ENCODE measurements at regions not wholly inside any gene's neighbourhood (a gene's known extent, or its start where the extent isn't known, plus 50 kb on each side); places are given as distances from the start of the nearest gene placed in this dataset.

DNA sequence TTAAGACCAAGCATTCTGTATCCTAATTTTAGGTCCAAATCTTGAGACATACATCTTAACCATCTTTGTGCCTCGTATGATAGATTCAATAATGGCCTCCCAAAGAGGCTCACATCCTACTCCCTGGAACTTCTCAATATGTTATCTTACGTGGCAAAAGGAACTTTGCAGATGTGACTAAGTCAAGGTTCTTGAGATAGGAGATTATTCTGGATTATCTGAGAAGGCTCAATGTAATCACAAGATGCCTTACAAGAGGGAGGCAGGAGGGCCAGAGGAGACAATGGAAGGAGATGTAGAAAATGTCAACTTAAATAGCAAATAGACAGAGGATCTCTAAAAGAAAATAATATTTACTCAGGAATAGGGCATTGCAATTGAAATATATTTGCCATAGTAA, 548.9 kb downstream of the MATN1 start:
- TF ChIP-seq, protein P1, sequence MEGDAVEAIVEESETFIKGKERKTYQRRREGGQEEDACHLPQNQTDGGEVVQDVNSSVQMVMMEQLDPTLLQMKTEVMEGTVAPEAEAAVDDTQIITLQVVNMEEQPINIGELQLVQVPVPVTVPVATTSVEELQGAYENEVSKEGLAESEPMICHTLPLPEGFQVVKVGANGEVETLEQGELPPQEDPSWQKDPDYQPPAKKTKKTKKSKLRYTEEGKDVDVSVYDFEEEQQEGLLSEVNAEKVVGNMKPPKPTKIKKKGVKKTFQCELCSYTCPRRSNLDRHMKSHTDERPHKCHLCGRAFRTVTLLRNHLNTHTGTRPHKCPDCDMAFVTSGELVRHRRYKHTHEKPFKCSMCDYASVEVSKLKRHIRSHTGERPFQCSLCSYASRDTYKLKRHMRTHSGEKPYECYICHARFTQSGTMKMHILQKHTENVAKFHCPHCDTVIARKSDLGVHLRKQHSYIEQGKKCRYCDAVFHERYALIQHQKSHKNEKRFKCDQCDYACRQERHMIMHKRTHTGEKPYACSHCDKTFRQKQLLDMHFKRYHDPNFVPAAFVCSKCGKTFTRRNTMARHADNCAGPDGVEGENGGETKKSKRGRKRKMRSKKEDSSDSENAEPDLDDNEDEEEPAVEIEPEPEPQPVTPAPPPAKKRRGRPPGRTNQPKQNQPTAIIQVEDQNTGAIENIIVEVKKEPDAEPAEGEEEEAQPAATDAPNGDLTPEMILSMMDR (IDR thresholded peaks at IDR 0.05; ENCODE audit: low read depth, low read length), result no peak
- TF ChIP-seq POLR2A (IDR thresholded peaks at IDR 0.05; ENCODE audit: extremely low read depth, insufficient read length) (no peak), MYC (IDR thresholded peaks at IDR 0.05; ENCODE audit: low read depth, low read length) (no peak)

Data from NB4 (cell line).